ENCODE measurements at regions not wholly inside any gene's neighbourhood (a gene's known extent, or its start where the extent isn't known, plus 50 kb on each side); places are given as distances from the start of the nearest gene placed in this dataset.
A peak's percentile ranks its signal among the peaks of the same experiment; 100 is the strongest.

- TF ChIP-seq TAF15 (IDR thresholded peaks at IDR 0.05; ENCODE audit: low read depth, low read length, poor library complexity, severe bottlenecking), result no peak
- no peak for TF ChIP-seq ZNF883 (CRISPR knock-in tag; IDR thresholded peaks at IDR 0.05; ENCODE audit: not compliant biosample characterization)
- TF ChIP-seq FOXK1 (CRISPR knock-in tag; IDR thresholded peaks at IDR 0.05; ENCODE audit: borderline replicate concordance, low read depth), result peak; percentile 43; the same call in 1 of the 2 replicates
- no peak; the same call in 1 of the 2 replicates for TF ChIP-seq ATF3 (CRISPR knock-in tag; IDR thresholded peaks at IDR 0.05)
- TF ChIP-seq BRD4 (CRISPR knock-in tag; IDR thresholded peaks at IDR 0.05), result no peak
- TF ChIP-seq ARNT2 (CRISPR knock-in tag; IDR thresholded peaks at IDR 0.05; ENCODE audit: low read depth), result no peak
- TF ChIP-seq ZNF766 (CRISPR knock-in tag; IDR thresholded peaks at IDR 0.05; ENCODE audit: borderline replicate concordance), result no peak
- TF ChIP-seq NKX3-1 (CRISPR knock-in tag; IDR thresholded peaks at IDR 0.05), result 0 out of 2 replicates have a peak, but pooled peaks have one; percentile 41
- TF ChIP-seq NFAT5 (CRISPR knock-in tag; IDR thresholded peaks at IDR 0.05), result no peak
- TF ChIP-seq NR2F2 (IDR thresholded peaks at IDR 0.05; ENCODE audit: borderline replicate concordance, low read depth), result peak; percentile 85; the same call in 1 of the 2 replicates
- no peak for TF ChIP-seq NFE2 (CRISPR knock-in tag; IDR thresholded peaks at IDR 0.05)
- no peak for TF ChIP-seq ZNF546 (CRISPR knock-in tag; conservative IDR thresholded peaks at IDR 0.05)
- no peak for TF ChIP-seq TGIF2 (CRISPR knock-in tag; IDR thresholded peaks at IDR 0.05)
- no peak for TF ChIP-seq ATRX (CRISPR knock-in tag; IDR thresholded peaks at IDR 0.05; ENCODE audit: borderline replicate concordance)
- peak; percentile 23; the same call in 1 of the 2 replicates for TF ChIP-seq HOMEZ (CRISPR knock-in tag; IDR thresholded peaks at IDR 0.05; ENCODE audit: low read depth)
- no peak for TF ChIP-seq ZNF839 (CRISPR knock-in tag; IDR thresholded peaks at IDR 0.05; ENCODE audit: borderline replicate concordance)
- TF ChIP-seq ZSCAN29 (CRISPR knock-in tag; conservative IDR thresholded peaks at IDR 0.05), result no peak
- TF ChIP-seq ZNF784 (CRISPR knock-in tag; IDR thresholded peaks at IDR 0.05; ENCODE audit: borderline replicate concordance), result peak; percentile 78
- TF ChIP-seq REPIN1 (CRISPR knock-in tag; IDR thresholded peaks at IDR 0.05; ENCODE audit: borderline replicate concordance, low read depth), result peak; percentile 89; the same call in 1 of the 2 replicates
- no peak for TF ChIP-seq SOX6 (IDR thresholded peaks at IDR 0.05)
- TF ChIP-seq SOX6 (CRISPR knock-in tag; IDR thresholded peaks at IDR 0.05), result peak; percentile 99
- no peak for TF ChIP-seq GABPA (IDR thresholded peaks at IDR 0.05; ENCODE audit: low read depth, low read length)
- no peak; the same call in 1 of the 2 replicates for TF ChIP-seq GABPA (CRISPR knock-in tag; IDR thresholded peaks at IDR 0.05; ENCODE audit: low read depth)
- TF ChIP-seq FLYWCH1 (CRISPR knock-in tag; IDR thresholded peaks at IDR 0.05), result no peak
- TF ChIP-seq FOXA1 (IDR thresholded peaks at IDR 0.05), result peak; percentile 62; the same call in 1 of the 2 replicates
- TF ChIP-seq FOXA1 (CRISPR knock-in tag; IDR thresholded peaks at IDR 0.05), result peak; percentile 66
Measured at GRCh38 chr6:146980900-146981329, 223.3 kb upstream of the STXBP5 start (continued).
